ENCODE measurements at regions not wholly inside any gene's neighbourhood (a gene's known extent, or its start where the extent isn't known, plus 50 kb on each side); places are given as distances from the start of the nearest gene placed in this dataset.
"Not testable (repeated sequence)": the region's sequence is repeated elsewhere in the genome, so short reads cannot be mapped to it uniquely, and the experiment has no call there.

GRCh38 chr12:83573671-83574070 lies 887.0 kb downstream of the TMTC2 start:
- no peaks in the 10 kb centered on the region for H3K36me3 Mint-ChIP-seq (ENCODE audit: low read depth, unreplicated experiment)
- H3K27me3 ChIP-seq (ENCODE audit: insufficient read depth, low read length), result no peaks in the 10 kb centered on the region
- DNase-seq (ENCODE audit: low read depth) (peak; percentile 22), FAIRE-seq (no peak)
- H3K27ac Mint-ChIP-seq (ENCODE audit: unreplicated experiment), result no peak overlapping the region
- peaks cover 10% of the 10 kb centered on the region for H3K4me1 Mint-ChIP-seq (ENCODE audit: low read depth, unreplicated experiment)
- no peak overlapping the region for H2AFZ ChIP-seq (ENCODE audit: low read depth, low read length)
- peaks cover 5% of the 10 kb centered on the region for H3K9me3 Mint-ChIP-seq (ENCODE audit: unreplicated experiment)
- no peaks in the 10 kb centered on the region for H4K20me1 ChIP-seq (ENCODE audit: insufficient read depth, low read length)
- no peaks in the 10 kb centered on the region for H3K36me3 ChIP-seq (ENCODE audit: insufficient read depth, low read length)
- H3K9me3 ChIP-seq (ENCODE audit: insufficient read depth, low read depth, low read length), result no peaks in the 10 kb centered on the region
- peaks cover 1% of the 10 kb centered on the region for H3K27me3 Mint-ChIP-seq (ENCODE audit: low read depth, unreplicated experiment)
- H3K79me2 ChIP-seq (ENCODE audit: insufficient read depth, low read length), result no peaks in the 10 kb centered on the region
- no peaks in the 10 kb centered on the region for H3K4me1 ChIP-seq (ENCODE audit: insufficient read depth, low read length)
- TF ChIP-seq CTCF (IDR thresholded peaks at IDR 0.05; ENCODE audit: insufficient read depth, low read depth, low read length) (no peak), EZH2 (IDR thresholded peaks at IDR 0.05; ENCODE audit: insufficient read depth, low read length) (no peak)
- H3K4me2 ChIP-seq (ENCODE audit: low read length), result no peak overlapping the region
- H3K27ac ChIP-seq (ENCODE audit: low read depth, low read length), result no peak overlapping the region
- no peak overlapping the region for H3K4me3 Mint-ChIP-seq (ENCODE audit: unreplicated experiment)
- H3K9ac ChIP-seq (ENCODE audit: low read length), result no peak overlapping the region
- no peak overlapping the region for H3K4me3 ChIP-seq (ENCODE audit: insufficient read depth, low read depth, low read length)

GRCh38 chr12:83559650-83560049 lies 872.9 kb downstream of the TMTC2 start:
- Histone ChIP-seq H3K79me2 (ENCODE audit: insufficient read depth, low read length) (no peaks in the 10 kb centered on the region), H3K27me3 (ENCODE audit: insufficient read depth, low read length) (no peaks in the 10 kb centered on the region), H3K4me3 (ENCODE audit: insufficient read depth, low read depth, low read length) (no peak overlapping the region), H3K4me1 (ENCODE audit: insufficient read depth, low read length) (no peaks in the 10 kb centered on the region), H3K9ac (ENCODE audit: low read length) (no peak overlapping the region), H2AFZ (ENCODE audit: low read depth, low read length) (no peak overlapping the region), H3K27ac (ENCODE audit: low read depth, low read length) (no peak overlapping the region), H3K4me2 (ENCODE audit: low read length) (no peak overlapping the region), H3K9me3 (ENCODE audit: insufficient read depth, low read depth, low read length) (no peaks in the 10 kb centered on the region), H4K20me1 (ENCODE audit: insufficient read depth, low read length) (no peaks in the 10 kb centered on the region), H3K36me3 (ENCODE audit: insufficient read depth, low read length) (no peaks in the 10 kb centered on the region)
- no peak for FAIRE-seq
- DNase-seq (ENCODE audit: low read depth), result no peak
- H3K9me3 Mint-ChIP-seq (ENCODE audit: unreplicated experiment), result peaks cover 4% of the 10 kb centered on the region
- no peak for TF ChIP-seq CTCF (IDR thresholded peaks at IDR 0.05; ENCODE audit: insufficient read depth, low read depth, low read length)
- TF ChIP-seq EZH2 (IDR thresholded peaks at IDR 0.05; ENCODE audit: insufficient read depth, low read length), result no peak
- H3K27ac Mint-ChIP-seq (ENCODE audit: unreplicated experiment), result no peak overlapping the region
- no peak overlapping the region for H3K4me3 Mint-ChIP-seq (ENCODE audit: unreplicated experiment)
- no peaks in the 10 kb centered on the region for H3K27me3 Mint-ChIP-seq (ENCODE audit: low read depth, unreplicated experiment)
- no peaks in the 10 kb centered on the region for H3K4me1 Mint-ChIP-seq (ENCODE audit: low read depth, unreplicated experiment)
- H3K36me3 Mint-ChIP-seq (ENCODE audit: low read depth, unreplicated experiment), result no peaks in the 10 kb centered on the region

- not testable (repeated sequence) for H3K27ac Mint-ChIP-seq (ENCODE audit: unreplicated experiment); FAIRE-seq; H3K4me1 Mint-ChIP-seq (ENCODE audit: low read depth, unreplicated experiment); H3K4me1 ChIP-seq (ENCODE audit: insufficient read depth, low read length); H3K79me2 ChIP-seq (ENCODE audit: insufficient read depth, low read length); H3K36me3 Mint-ChIP-seq (ENCODE audit: low read depth, unreplicated experiment); H3K4me3 Mint-ChIP-seq (ENCODE audit: unreplicated experiment); H3K27me3 ChIP-seq (ENCODE audit: insufficient read depth, low read length); H3K27ac ChIP-seq (ENCODE audit: low read depth, low read length); H2AFZ ChIP-seq (ENCODE audit: low read depth, low read length); DNase-seq (ENCODE audit: low read depth); H3K4me3 ChIP-seq (ENCODE audit: insufficient read depth, low read depth, low read length); H3K36me3 ChIP-seq (ENCODE audit: insufficient read depth, low read length); H4K20me1 ChIP-seq (ENCODE audit: insufficient read depth, low read length); H3K9ac ChIP-seq (ENCODE audit: low read length); H3K4me2 ChIP-seq (ENCODE audit: low read length); H3K27me3 Mint-ChIP-seq (ENCODE audit: low read depth, unreplicated experiment); H3K9me3 ChIP-seq (ENCODE audit: insufficient read depth, low read depth, low read length)
- H3K9me3 Mint-ChIP-seq (ENCODE audit: unreplicated experiment), result peaks cover 13% of the 10 kb centered on the region
Observed at GRCh38 chr12:83556040-83556439, 869.3 kb downstream of the TMTC2 start.

All from astrocyte (in vitro differentiated cells and primary cell).